Fibroblast of the conjunctiva (primary cell): ENCODE measurements at regions not wholly inside any gene's neighbourhood (a gene's known extent, or its start where the extent isn't known, plus 50 kb on each side); places are given as distances from the start of the nearest gene placed in this dataset.
"Not testable (repeated sequence)": the region's sequence is repeated elsewhere in the genome, so short reads cannot be mapped to it uniquely, and the experiment has no call there.

ENCODE experiments used
- DNase-seq: peaks from one replicate; pipeline ENCODE4 v3.0.0-alpha.2; 2010; ENCODE audit warnings: low read depth

DNA sequence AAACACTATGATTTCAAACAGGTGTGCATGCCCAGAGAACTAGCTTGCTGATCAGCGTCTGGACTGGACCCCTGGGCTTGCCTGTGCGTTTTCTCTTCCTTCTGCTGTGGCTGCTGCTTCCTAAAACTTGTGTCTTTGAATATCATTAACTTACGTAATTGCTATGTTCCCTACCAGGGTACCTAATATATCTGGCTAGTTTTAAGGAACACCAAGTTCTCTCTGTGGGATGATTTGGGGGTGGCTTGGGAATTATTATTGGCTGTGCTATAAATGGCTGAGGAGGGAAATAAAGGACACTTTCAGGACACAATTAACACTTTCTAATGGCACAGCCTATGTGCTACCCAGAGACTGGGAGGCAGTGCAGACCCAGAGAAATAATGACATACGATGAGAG, 606.0 kb upstream of the RBFOX1 start:
- DNase-seq, result no peak

DNA sequence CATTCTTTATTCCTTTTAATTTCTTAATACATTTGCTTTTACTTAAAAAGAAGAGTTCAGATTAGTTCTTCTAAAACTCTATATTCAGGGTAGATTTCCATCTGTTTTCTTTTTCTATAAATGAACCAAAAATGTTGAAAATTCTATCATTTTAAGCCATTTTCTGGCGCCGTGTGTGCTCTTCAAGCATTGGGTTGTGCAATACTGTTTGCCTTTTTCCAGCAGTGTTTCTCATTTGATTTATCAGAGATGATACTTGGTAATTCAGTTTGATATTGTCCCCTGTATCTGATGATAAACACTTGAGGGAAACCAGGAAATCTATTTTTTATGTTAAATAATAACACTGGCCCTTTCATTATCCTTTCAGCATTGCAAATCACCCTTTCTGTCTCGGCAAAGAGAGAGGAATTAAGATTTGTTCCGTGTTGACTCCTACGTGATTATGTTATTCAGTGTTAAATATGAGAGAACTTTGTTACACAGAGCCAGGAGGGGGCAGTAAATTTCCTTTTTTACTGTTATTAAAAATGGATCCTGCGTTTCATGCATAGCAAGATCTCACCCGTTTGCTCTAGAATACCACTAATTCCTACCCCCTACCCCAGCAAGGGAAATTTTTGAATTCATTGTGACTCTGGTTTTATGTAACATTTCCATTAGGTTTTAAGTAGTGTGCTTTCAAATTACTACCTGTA, 606.9 kb upstream of the RBFOX1 start:
- DNase-seq, result no peak

DNA sequence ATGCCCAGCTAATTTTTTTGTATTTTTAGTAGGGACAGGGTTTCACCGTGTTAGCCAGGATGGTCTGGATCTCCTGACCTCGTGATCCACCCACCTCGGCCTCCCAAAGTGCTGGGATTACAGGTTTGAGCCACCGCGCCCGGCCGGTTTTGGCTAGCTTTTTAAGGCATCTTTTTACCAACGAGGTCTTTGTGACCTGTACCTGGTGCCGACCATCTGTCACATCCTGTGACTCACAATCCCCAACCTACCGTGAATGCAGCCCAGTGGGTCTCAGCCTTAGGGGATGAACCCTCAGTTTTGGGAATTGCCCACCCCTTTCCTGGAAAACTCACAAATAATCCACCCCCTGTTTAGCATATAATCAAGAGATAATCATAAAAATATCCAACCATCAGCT, 607.4 kb upstream of the RBFOX1 start:
- DNase-seq, result not testable (repeated sequence)

DNA sequence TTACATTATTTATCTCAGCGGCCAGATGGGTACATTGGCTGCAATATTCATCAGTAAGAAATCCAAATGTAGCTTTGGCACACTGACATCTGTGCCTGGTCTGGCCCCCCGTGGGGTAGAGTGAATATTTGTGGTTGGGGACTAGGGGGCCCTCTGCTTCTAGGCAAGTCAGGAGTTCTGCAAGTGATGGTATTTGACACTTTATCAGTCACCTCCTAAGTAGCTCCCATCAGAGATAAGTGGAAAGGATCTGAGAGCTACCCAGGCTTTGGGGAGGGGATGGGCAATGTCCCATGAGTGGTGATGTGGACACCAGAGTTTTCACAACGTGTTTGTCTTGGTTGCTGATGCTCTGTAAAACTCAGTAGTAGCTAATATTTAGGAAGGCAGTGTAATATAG, 609.9 kb upstream of the RBFOX1 start:
- DNase-seq, result no peak

DNA sequence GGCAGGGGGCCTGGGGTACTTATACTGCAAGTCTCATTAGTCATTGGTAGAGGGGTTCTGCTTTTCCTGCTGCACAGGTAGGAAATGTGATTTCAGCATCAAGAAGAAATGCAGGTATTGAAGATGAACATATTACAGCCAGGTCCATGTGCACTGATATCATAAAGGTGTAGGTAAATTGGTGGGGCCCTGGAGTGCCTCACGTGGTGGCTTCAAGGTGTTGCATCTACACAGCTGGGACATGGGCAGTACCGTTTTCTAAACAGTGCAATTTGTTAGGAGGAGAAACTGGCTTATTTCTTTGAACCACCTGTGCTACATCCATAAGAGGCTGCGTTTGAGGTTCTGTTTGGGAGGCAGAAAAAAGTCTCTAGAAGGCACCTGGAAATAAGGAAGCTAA, 618.1 kb upstream of the RBFOX1 start:
- DNase-seq, result no peak

DNA sequence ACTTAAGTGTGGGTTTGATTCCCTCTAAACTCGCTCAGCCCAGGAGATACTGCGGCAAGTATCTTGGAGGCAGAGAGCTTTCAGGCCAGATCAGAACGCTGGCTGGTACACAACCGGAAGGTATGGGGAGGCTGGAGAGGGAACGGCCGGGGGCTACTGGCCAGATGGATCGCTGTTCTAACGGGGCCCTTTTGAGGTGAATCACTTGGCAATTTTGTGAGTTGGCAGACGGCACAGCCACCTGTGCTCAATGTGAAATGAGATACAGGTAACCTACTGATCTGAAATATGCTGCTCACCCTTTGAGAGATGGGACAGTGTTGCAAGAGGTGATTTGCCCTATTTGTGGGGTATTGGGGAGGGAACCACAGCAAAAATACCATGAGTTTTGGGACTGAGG, 622.9 kb upstream of the RBFOX1 start:
- no peak for DNase-seq

DNA sequence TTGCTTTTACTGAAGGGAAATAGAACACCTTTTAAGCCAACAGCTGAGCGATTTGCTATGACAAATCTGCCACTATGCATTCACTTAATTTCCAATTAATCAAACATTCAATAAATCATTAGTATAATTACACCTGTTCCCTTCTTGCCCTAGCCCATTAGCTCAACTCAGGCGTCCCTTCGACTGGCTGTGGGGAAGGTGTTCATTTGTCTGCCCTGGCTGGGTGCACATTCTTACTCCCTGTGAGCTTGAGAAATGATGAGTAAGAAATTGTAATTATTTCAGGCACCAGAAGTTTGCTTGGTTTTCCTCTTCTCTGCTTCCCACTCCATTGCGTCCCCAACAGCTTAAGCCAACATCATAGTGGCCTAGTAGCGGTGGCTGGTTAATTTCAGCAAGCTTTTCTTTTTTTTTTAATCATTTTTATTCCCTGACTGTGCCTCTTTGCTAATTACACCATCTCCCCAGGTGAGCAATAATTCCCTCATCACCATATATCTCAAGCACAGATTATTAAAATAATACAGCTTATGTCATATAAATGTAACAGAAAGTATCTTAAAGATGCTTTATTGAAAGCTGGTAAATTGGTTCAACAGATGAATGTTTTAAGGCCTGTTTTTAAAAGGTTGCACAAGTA, 623.9 kb upstream of the RBFOX1 start:
- no peak for DNase-seq

DNA sequence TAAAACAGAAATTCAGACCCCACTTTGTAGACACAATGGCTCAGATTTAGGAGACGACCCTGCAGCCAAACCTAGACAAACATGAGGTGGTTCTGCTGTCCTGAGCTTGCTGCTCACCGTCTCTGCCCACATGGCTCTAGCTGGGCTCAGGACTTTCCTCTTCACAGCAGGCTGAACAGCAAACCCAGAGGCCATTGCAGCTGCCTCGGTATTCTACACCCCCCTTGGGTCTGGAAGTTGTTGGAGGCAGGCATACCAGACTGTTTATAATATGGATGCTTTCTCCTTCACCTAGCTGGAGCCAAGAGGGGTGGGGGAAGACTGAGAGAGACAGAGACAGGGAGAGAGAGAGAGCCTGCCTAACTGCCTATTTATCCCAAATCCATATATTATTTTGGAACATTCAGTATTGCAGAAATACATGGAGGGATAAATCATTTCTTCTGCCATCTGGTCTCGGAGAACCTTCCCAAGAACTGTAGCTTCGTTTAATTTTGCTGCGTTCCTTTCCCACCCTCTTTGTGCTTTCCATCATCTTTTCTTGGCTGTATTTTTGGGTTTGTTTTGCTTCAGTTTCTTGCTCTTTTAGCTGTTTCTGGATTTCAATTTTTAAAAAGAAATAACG, 628.2 kb upstream of the RBFOX1 start:
- DNase-seq, result no peak

DNA sequence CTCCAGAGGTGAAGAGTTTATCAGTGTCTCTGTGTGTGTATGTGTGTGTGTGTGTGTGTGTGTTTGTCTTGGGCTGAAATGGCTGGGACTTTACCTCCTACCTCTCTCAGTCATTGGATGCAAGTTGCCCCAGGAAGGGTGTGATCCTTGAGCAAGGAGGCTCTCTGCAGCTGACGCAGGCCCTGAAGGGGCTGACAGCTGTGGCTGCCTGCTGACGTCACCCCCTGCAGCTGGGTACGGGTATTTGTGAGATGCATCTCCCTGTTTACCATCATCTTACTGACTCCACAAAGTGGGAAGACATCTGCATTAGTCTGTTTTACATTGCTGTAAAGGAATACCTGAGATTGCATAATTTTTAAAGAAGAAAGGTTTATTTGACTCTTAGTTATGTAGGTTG, 631.5 kb upstream of the RBFOX1 start:
- DNase-seq, result no peak

DNA sequence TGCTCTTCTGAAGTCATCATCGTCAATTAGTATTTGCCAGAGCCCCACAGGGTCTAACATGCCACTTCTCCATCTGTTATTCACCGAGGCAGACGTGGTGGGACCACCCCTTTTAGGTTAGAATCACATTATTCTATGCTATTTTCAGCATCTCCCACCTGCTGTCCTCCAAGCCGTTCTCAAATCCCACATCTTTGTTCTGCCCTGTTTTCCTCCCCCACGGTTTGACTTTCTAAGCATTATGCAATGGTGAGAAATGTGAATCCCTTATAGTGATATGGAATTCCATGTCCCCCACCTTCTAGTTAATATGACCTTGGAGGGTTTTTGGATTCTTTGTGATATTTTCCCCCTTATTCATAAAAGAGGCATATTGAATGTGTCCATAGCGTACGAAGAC, 634.1 kb upstream of the RBFOX1 start:
- no peak for DNase-seq

DNA sequence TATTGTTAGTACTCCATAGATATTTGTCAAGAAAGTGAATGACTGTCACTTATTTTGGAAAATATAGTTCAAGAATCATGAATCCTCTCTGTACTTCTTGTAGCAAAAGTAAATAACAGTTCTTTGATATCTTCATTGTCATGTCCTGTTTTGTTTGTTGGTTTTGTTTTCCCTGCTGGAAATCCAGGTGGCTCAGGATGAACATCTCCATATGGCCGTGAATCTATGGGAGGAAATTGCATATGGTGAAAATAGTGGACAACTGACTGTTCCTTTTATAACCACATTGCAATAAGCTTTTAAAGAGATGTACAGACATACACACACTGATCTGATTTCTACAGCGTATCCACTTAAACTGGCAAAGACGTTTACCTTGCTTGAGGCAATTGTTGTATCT, 637.0 kb upstream of the RBFOX1 start:
- no peak for DNase-seq

DNA sequence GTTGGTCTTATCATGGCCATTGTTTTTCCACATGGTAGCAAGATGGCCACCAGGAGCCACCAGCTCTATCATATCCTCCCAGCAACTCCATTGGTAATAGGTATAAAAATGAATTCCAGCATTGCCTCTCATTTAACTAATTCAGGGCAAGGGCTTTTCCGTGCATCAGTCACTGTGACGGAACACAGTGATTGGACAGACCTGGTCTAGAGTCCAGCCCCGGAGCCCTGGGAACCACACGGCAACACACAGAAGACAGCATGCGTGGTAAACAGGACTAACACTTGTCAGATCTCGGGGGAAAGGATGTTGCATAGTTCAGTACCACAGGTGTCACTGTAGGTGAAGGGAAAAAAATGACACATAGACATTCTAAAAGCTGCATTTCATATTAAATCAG, 638.0 kb upstream of the RBFOX1 start:
- no peak for DNase-seq

DNA sequence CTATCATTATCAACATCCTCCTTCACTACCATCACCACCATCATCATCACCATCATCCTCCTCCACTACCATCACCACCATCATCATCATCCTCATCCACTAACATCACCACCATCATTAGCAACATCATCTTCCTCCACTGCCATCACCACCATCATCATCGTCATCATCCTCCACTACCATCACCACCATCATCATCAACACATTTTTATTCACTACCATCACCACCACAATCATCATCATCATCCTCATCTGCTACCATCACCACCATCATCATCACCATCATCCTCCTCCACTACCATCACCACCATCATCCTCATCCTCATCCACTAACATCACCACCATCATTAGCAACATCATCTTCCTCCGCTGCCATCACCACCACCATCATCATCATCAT, 639.2 kb upstream of the RBFOX1 start:
- not testable (repeated sequence) for DNase-seq

DNA sequence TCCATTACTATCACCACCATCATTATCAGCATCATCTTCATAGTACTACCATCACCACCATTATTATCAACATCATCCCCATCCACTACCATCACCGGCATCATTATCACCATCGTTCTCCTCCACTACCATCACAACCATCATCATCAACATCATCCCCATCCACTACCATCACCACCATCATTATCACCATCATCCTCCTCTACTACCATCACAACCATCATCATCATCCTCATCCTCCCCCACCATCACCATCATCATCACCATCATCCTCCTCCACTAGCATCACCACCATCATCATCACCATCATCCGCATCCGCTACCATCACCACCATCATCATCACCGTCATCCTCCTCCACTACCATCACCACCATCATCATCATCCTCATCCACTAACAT, 639.8 kb upstream of the RBFOX1 start:
- no peak for DNase-seq

DNA sequence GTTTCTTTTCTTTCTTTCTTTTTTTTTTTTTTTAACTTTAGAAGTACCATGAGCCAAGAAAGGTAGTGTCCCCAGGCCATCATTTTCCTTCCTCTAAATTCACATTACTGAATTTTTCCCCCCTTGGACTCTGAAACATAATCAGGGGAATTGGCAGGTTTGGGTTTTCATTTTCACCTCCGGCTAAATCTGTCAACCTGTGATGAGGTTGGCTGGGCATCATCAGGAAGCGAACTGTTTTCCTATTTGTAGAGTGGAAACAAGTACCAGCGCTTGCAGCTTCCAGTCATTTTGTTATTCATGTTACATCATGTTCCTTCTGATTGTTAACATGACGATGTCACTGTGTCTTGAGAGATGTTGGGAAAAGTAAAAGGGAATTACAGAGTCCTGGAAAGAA, 641.9 kb upstream of the RBFOX1 start:
- no peak for DNase-seq

DNA sequence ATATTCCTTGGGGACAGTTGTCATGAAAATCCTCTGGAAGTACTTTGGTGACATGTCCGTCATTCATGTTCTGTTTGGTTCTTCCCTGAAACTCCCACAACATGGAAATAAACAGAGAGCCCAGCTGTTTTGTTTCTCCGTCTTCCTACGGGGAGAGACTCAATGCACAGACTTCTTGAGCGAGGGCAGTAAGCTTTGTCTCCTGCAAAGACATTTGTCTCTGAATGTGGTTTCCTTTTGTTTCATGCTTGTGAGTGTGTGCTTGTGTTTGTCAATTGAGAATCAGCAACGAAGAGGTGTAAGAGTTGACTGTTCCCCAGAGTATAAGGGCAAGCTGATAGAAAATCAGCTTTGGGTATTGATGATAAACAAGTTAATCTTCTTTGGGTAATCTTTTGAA, 643.0 kb upstream of the RBFOX1 start:
- no peak for DNase-seq

DNA sequence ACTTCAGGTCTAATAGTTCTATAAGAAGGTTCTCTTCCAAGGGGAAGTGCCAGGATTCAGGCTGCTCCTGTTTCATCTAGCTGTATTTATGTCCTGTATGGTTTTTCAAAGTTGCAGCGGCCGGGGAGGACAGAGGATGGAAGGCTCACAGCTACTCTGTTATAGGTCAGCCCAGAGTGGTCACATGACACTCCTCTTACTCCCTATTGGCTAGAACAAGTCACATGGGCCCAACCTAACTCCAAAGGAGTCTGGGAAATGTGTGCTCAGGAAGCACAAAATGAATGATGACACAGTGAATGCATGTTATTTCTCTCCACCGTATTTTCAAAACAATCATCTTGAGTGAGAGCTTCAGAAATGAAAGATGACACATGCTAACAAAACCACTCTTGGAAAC, 645.1 kb upstream of the RBFOX1 start:
- no peak for DNase-seq

DNA sequence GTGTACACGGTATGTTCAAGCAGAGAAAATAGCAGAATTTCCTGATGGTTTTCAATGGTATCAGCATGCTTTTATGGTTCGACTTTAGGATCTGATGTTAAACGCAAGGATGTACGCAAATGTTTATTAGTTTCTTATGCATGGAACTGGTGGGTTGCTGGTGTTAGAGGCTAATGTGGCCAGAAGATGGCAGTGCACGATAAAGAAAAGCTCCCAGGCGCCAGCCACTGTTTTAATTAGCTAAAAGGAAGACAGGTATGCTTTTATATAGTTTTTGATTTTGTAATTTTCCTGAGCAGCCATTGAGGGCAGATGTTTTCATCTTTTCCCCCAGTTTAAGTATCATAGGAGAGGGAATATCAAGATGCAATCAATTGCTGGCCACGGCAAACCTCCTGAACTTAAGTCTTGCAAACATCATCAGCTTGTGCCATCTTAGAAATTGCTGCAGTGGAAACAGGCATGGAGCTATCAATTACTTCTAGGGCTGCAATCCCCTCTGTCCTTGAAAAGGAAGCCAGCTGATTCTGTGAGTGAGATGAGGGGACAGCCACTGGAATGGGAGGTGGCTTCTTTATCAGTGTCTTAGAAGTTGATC, 648.5 kb upstream of the RBFOX1 start:
- no peak for DNase-seq

DNA sequence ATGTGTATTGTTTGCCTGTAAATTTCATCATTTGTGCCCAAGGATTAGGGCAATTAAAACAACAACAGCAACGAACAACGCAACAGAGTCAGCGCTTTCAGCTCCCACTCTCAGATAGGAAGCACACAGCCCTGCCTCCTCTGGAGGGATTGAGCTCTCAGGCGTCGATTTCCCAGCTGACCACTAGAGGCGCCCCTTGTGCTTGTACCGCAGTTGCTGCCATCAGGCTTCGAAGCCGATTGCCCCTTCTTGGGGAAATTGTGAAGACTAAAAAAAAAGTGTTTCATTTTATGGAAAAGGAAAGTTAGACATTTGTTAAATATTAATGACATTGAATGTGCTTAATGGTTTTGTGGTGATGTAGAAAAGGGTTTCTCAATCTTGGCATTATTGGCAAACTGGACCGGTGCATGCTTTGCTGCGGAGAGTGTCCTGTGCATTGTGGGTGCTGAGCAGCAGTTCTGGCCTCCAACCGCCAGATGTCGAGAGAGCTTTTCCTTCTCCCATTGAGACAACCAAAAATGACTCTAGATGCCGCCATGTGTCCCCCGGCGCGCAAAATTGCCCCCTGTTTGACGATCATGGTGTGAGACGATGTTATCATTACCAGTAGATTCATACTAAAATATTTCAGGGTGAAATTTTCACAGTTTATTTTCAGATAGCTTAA, 650.4 kb upstream of the RBFOX1 start:
- no peak for DNase-seq

DNA sequence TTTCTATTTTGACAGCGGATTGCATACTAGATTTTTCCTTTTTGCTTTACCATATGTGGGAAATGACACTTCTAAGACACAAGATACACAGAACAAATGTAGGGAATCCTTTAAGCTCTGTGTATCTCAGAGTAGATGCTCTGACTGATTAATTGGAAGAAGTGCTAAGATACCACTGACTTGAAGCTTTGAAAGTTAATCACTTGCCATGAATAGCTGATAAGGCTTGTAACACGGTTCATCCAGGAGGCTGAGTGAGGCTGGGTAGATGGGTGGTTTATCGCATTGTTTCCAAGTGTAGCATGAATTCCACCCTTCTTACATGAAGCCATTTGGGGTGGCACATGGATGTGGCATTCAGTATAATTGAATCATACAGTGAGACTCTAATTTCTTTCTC, 654.1 kb upstream of the RBFOX1 start:
- DNase-seq, result no peak

DNA sequence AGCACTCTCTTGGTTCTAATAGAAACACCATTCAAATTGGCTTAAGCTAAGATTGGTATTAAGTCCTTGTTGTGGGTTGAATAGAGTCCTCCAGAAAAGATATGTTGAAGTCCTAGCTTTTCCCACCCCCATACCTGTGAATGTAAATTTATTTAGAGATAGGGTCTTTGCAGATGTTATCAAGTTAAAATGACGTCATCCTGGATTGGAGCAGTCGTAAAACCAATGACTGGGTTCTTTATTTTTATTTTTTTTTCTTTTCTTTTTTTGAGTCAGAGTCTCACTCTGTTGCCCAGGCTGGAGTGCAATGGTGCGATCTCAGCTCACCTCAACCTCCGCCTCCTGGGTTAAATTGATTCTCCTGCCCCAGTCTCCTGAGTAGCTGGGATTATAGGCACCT, 658.6 kb upstream of the RBFOX1 start:
- DNase-seq, result no peak

DNA sequence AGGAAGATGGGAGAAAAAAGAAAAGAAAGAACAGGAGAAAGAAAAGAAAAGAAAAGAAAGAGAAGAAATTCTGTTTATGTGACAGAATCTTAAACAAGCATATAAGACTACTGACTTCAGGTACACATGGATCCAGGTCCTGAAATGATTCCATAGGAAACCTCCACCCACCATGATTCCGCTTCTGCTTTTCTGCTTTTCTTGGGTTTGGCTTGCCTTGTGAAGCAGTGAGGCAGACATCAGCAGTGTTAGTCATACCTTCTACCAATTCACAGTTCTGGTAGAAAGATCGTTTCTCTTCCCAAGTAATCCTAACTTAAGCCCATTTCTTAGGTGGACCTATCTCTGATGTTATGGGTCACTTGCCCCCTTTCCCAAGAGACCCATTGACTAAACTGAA, 660.1 kb upstream of the RBFOX1 start:
- no peak for DNase-seq

DNA sequence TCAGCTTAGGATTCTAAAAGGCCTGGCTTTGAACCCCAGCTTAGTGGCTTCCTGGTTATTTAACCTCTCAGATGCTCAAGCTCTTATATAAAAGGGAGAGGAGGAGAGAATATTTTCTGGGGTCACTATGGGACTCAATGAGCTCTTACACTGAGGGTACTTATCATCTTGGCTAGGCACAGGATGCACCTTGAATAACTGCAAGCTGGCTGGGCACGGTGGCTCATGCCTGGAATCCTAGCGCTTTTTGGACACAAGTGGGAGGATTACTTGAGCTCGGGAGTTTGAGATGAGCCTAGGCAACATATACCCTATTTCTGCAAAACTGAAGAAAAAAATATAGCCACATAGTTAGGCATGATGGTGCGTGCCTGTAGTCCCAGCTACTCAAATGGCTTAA, 665.3 kb upstream of the RBFOX1 start:
- no peak for DNase-seq
